ENCODE measurements at regions not wholly inside any gene's neighbourhood (a gene's known extent, or its start where the extent isn't known, plus 50 kb on each side); places are given as distances from the start of the nearest gene placed in this dataset.
"Not testable (repeated sequence)": the region's sequence is repeated elsewhere in the genome, so short reads cannot be mapped to it uniquely, and the experiment has no call there.

- POLR2A ChIA-PET; H3K9me1 ChIP-seq (replicated peaks; ENCODE audit: control insufficient read depth, extremely low read depth, insufficient read depth, low read length); H4K20me1 ChIP-seq (replicated peaks; ENCODE audit: control insufficient read depth, extremely low read depth, insufficient read depth, low read length); H3K27me3 ChIP-seq (ENCODE audit: control insufficient read depth in 2 of 2, insufficient read depth in 2 of 2, low read length in 2 of 2); H3K79me2 ChIP-seq (ENCODE audit: control insufficient read depth, insufficient read depth, low read length); H3K9ac ChIP-seq (replicated peaks; ENCODE audit: extremely low read depth, insufficient read depth, low read length); DNase-seq (ENCODE audit: low read depth, low spot score); CTCF ChIA-PET; intact Hi-C loops (cut with micrococcal nuclease); H3K9me3 ChIP-seq (replicated peaks; ENCODE audit: control insufficient read depth, insufficient read depth, low read length); H2AFZ ChIP-seq (ENCODE audit: low read depth, low read length); H3K36me3 ChIP-seq (ENCODE audit: control insufficient read depth in 2 of 2, extremely low read depth in 1 of 2, insufficient read depth in 2 of 2, low read length in 2 of 2); H3K27ac ChIP-seq (ENCODE audit: insufficient read depth, low read depth, low read length); H3K4me2 ChIP-seq (ENCODE audit: insufficient read depth, low read length); dilution Hi-C loops (cut with MboI; ENCODE audit: extremely low pct_ligation_motif_present, low sequenced_read_pairs); BruUV-seq (replicated peaks); H3K4me3 ChIP-seq (replicated peaks in 1 of 3; ENCODE audit: insufficient read depth in 1 of 3, low read depth in 1 of 3, low read length in 3 of 3); H3K4me1 ChIP-seq (ENCODE audit: control insufficient read depth, extremely low read depth, insufficient read depth, low read length); FAIRE-seq: not testable (repeated sequence)
Observed at GRCh38 chr1:144539191-144539960, 53.3 kb upstream of the PPIAL4F start.

Small RNA genes lying in the stretch of these regions (small RNA-seq; reads per million reads assigned to genes)
- 5.9 reads per million, percentile 44 among the genes with 10 or more reads in this experiment for gene RF00003 (ENCODE audit: insufficient read depth, insufficient read length, low read depth, low replicate concordance)

Data from endothelial cell of umbilical vein (primary cell).